ENCODE measurements at regions not wholly inside any gene's neighbourhood (a gene's known extent, or its start where the extent isn't known, plus 50 kb on each side); places are given as distances from the start of the nearest gene placed in this dataset.

- no peak for DNase-seq (ENCODE audit: low read depth in 4 of 4, low spot score in 3 of 4)
Measured at GRCh38 chr5:2032432-2032831, 149.7 kb upstream of the IRX4 start.

GRCh38 chr5:2031581-2031980 is 148.9 kb upstream of the IRX4 start:
- no peak for DNase-seq (ENCODE audit: low read depth in 4 of 4, low spot score in 3 of 4)

DNA sequence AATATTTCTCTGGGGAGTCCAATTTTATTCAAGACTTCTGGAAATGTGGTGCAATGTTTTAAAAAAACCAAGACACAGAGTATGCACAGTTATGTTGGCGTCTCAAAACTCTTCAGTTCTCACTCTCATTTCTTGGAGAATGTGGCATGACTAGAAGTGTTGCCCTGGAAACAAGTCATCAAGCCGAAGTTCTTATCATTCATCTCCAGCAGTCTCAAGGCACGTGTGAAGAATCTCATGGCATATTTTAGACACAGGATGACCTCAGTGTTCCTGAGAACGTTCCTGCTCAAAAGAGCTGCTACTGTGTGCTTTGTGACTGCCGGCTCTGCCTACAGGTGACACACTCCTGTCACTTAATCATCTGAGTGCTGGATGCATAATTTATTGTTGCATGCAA is 147.4 kb upstream of the IRX4 start:
- DNase-seq (ENCODE audit: low read depth in 4 of 4, low spot score in 3 of 4): no peak

DNA sequence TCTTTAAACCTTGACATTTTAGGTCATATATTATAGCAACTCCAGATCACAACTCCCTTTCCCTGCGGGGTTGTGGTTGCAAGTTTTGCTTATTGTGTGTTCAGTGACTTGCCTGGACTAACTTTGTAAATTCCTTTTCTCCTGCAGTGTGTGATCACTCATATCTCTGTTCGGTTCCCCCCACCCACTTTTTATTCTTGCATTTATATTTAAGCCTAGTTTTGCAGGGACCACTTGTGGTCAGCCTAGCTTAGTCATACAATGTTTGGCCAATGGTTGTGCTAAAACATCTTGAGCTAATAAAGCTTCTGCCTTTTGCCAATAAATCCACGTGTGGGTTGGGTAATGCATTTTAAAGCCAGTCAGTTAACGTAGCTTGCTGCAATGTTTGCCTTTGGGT is 146.5 kb upstream of the IRX4 start:
- DNase-seq (ENCODE audit: low read depth in 4 of 4, low spot score in 3 of 4): no peak

GRCh38 chr5:2027790-2028189 is 145.1 kb upstream of the IRX4 start:
- DNase-seq (ENCODE audit: low read depth in 4 of 4, low spot score in 3 of 4): no peak

- no peak for DNase-seq (ENCODE audit: low read depth in 4 of 4, low spot score in 3 of 4)
Measured at GRCh38 chr5:2024986-2025721, 142.4 kb upstream of the IRX4 start.

GRCh38 chr5:2023196-2023595 is 140.5 kb upstream of the IRX4 start:
- DNase-seq (ENCODE audit: low read depth in 4 of 4, low spot score in 3 of 4): no peak

GRCh38 chr5:2022436-2022835 is 139.7 kb upstream of the IRX4 start:
- no peak for DNase-seq (ENCODE audit: low read depth in 4 of 4, low spot score in 3 of 4)

- no peak for DNase-seq (ENCODE audit: low read depth in 4 of 4, low spot score in 3 of 4)
Measured at GRCh38 chr5:2021484-2022176, 138.9 kb upstream of the IRX4 start.

DNA sequence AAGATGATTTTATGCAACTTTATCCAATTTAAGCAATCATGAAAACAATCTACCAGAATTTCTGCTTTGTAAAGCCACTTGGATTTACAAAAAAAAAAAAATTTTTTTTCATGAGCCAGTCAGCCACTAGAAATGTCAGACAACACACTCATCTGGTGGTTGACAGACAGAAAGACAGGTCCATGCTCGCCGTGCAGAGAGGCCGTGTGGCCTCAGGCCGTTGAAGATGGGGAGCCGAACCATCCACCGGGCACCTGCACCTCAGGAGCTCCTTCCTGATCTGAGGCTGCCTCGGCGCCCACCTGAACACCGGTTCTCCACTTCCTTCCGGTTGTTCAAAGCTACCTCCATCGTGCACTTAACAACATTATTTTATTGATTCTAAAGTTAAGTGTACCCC is 138.0 kb upstream of the IRX4 start:
- DNase-seq (ENCODE audit: low read depth in 4 of 4, low spot score in 3 of 4): no peak

- no peak for DNase-seq (ENCODE audit: low read depth in 4 of 4, low spot score in 3 of 4)
Measured at GRCh38 chr5:2019716-2020115, 137.0 kb upstream of the IRX4 start.

GRCh38 chr5:2018390-2018724 is 135.6 kb upstream of the IRX4 start:
- no peak for DNase-seq (ENCODE audit: low read depth in 4 of 4, low spot score in 3 of 4)

- DNase-seq (ENCODE audit: low read depth in 4 of 4, low spot score in 3 of 4): no peak
Measured at GRCh38 chr5:2017540-2018389, 135.0 kb upstream of the IRX4 start.

- no peak for DNase-seq (ENCODE audit: low read depth in 4 of 4, low spot score in 3 of 4)
Measured at GRCh38 chr5:2015961-2016360, 133.2 kb upstream of the IRX4 start.

GRCh38 chr5:2015124-2015848 is 132.6 kb upstream of the IRX4 start:
- DNase-seq (ENCODE audit: low read depth in 4 of 4, low spot score in 3 of 4): no peak

DNA sequence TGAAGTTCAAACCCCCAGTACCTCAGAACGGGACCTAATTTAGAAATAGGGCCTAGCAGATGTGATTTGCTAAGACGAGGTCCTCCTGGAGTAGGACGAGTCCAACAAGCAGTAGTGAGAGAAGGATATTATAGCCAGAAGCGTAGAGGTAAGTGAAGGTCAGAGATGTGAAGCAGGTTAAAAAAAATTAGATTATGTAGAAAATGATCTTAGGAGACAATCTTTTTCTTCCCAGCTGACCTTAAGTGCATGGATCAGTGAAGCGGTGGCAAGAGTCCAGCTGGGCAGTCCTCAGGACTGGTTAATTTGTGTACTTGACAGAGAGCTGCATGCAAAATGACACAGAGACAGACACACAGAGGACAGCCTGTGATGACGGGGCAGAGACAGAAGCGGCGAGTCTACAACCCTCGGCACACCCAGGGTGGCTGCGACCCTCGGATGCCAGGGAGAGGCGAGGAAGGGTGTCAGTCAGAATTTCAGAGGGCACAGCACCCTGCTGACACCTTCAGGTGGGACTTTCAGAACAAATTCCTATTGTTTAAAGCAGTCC is 131.4 kb upstream of the IRX4 start:
- no peak for DNase-seq (ENCODE audit: low read depth in 4 of 4, low spot score in 3 of 4)

- no peak for DNase-seq (ENCODE audit: low read depth in 4 of 4, low spot score in 3 of 4)
Measured at GRCh38 chr5:2013301-2014057, 130.8 kb upstream of the IRX4 start.

- DNase-seq (ENCODE audit: low read depth in 4 of 4, low spot score in 3 of 4): no peak
Measured at GRCh38 chr5:2012885-2013284, 130.2 kb upstream of the IRX4 start.

GRCh38 chr5:2011481-2012411 is 129.0 kb upstream of the IRX4 start:
- no peak for DNase-seq (ENCODE audit: low read depth in 4 of 4, low spot score in 3 of 4)

Data from left renal pelvis (tissue), 4 donors.